Memory B cell (primary cell): ENCODE measurements at regions not wholly inside any gene's neighbourhood (a gene's known extent, or its start where the extent isn't known, plus 50 kb on each side); places are given as distances from the start of the nearest gene placed in this dataset.
A peak's percentile ranks its signal among the peaks of the same experiment; 100 is the strongest.
"Not testable (repeated sequence)": the region's sequence is repeated elsewhere in the genome, so short reads cannot be mapped to it uniquely, and the experiment has no call there.

ENCODE experiments used
- ATAC-seq: fragments of 150-1000 bp; cut with Tn5 transposase; 2 replicates; pipeline ENCODE4 v1.10.0; 2021; ENCODE audit warnings: low read depth, mild to moderate bottlenecking, moderate library complexity
- DNase-seq, 2 donors: peaks; one replicate each; pipeline ENCODE4 v3.0.0; 2022; ENCODE audit warnings: low spot score in 2 of 2
- H3K27ac Mint-ChIP-seq: one replicate; pipeline ENCODE4 v1.8.0; 2022; ENCODE audit warnings: mild to moderate bottlenecking, moderate library complexity, mixed read lengths
- H3K27me3 Mint-ChIP-seq: one replicate; pipeline ENCODE4 v1.8.0; 2022; ENCODE audit warnings: mixed read lengths
- H3K36me3 Mint-ChIP-seq: one replicate; pipeline ENCODE4 v1.8.0; 2022; ENCODE audit warnings: mild to moderate bottlenecking, mixed read lengths
- H3K4me1 Mint-ChIP-seq: one replicate; pipeline ENCODE4 v1.8.0; 2022; ENCODE audit warnings: mixed read lengths
- H3K4me3 Mint-ChIP-seq: one replicate; pipeline ENCODE4 v1.8.0; 2022; ENCODE audit warnings: mild to moderate bottlenecking, moderate library complexity, mixed read lengths
- H3K9me3 Mint-ChIP-seq: one replicate; pipeline ENCODE4 v1.8.0; 2022; ENCODE audit warnings: mixed read lengths

GRCh38 chr4:129292194-129292593, 196.2 kb downstream of the C4orf33 start:
- not testable (repeated sequence) for H3K4me3 Mint-ChIP-seq, H3K36me3 Mint-ChIP-seq, DNase-seq, H3K9me3 Mint-ChIP-seq, H3K27me3 Mint-ChIP-seq, ATAC-seq, H3K27ac Mint-ChIP-seq, H3K4me1 Mint-ChIP-seq

GRCh38 chr4:129314781-129315180, 218.8 kb downstream of the C4orf33 start:
- no peak overlapping the region for H3K27ac Mint-ChIP-seq
- DNase-seq: no peak
- ATAC-seq: no peak
- H3K4me1 Mint-ChIP-seq: no peaks in the 10 kb centered on the region
- no peaks in the 10 kb centered on the region for H3K27me3 Mint-ChIP-seq
- H3K9me3 Mint-ChIP-seq: peaks cover 2% of the 10 kb centered on the region
- H3K4me3 Mint-ChIP-seq: no peak overlapping the region
- no peaks in the 10 kb centered on the region for H3K36me3 Mint-ChIP-seq

- H3K27me3 Mint-ChIP-seq: peaks cover 6% of the 10 kb centered on the region
- no peak overlapping the region for H3K27ac Mint-ChIP-seq
- peaks cover 1% of the 10 kb centered on the region for H3K9me3 Mint-ChIP-seq
- DNase-seq (no peak), ATAC-seq (no peak)
- peaks cover 4% of the 10 kb centered on the region for H3K4me1 Mint-ChIP-seq
- H3K4me3 Mint-ChIP-seq: no peak overlapping the region
- no peaks in the 10 kb centered on the region for H3K36me3 Mint-ChIP-seq
Observed at GRCh38 chr4:129322920-129323319, 227.0 kb downstream of the C4orf33 start.

GRCh38 chr4:129323658-129324057, 227.7 kb downstream of the C4orf33 start:
- H3K4me1 Mint-ChIP-seq: peaks cover 4% of the 10 kb centered on the region
- H3K4me3 Mint-ChIP-seq: no peak overlapping the region
- H3K27me3 Mint-ChIP-seq: peaks cover 6% of the 10 kb centered on the region
- no peaks in the 10 kb centered on the region for H3K36me3 Mint-ChIP-seq
- ATAC-seq (no peak), DNase-seq (no peak)
- no peak overlapping the region for H3K27ac Mint-ChIP-seq
- peaks cover 1% of the 10 kb centered on the region for H3K9me3 Mint-ChIP-seq

GRCh38 chr4:129326571-129327460, 230.9 kb downstream of the C4orf33 start:
- Mint-ChIP-seq H3K4me1 (peaks cover 4% of the 10 kb centered on the region), H3K4me3 (no peak overlapping the region), H3K36me3 (no peaks in the 10 kb centered on the region), H3K9me3 (peaks cover 3% of the 10 kb centered on the region), H3K27me3 (peaks cover 4% of the 10 kb centered on the region), H3K27ac (peak overlapping the region; percentile 43)
- no peak for DNase-seq
- no peak for ATAC-seq

- peaks cover 4% of the 10 kb centered on the region for H3K4me1 Mint-ChIP-seq
Observed at GRCh38 chr4:129327637-129328036, 231.7 kb downstream of the C4orf33 start.

GRCh38 chr4:129328162-129328561, 232.2 kb downstream of the C4orf33 start:
- Mint-ChIP-seq H3K4me1 (peaks cover 4% of the 10 kb centered on the region), H3K27ac (no peak overlapping the region), H3K27me3 (peaks cover 4% of the 10 kb centered on the region), H3K9me3 (peaks cover 3% of the 10 kb centered on the region), H3K36me3 (no peaks in the 10 kb centered on the region), H3K4me3 (no peak overlapping the region)
- DNase-seq (no peak), ATAC-seq (no peak)

More at GRCh38 chr4:129327637-129328036, 231.7 kb downstream of the C4orf33 start:
- Mint-ChIP-seq H3K4me3 (no peak overlapping the region), H3K36me3 (no peaks in the 10 kb centered on the region), H3K9me3 (peaks cover 3% of the 10 kb centered on the region), H3K27me3 (peaks cover 4% of the 10 kb centered on the region), H3K27ac (no peak overlapping the region)
- peak; percentile 60 for ATAC-seq
- no peak for DNase-seq

GRCh38 chr4:129334136-129334535, 238.2 kb downstream of the C4orf33 start:
- ATAC-seq (no peak), DNase-seq (no peak)
- Mint-ChIP-seq H3K36me3 (no peaks in the 10 kb centered on the region), H3K27ac (no peak overlapping the region), H3K4me3 (no peak overlapping the region), H3K4me1 (no peaks in the 10 kb centered on the region), H3K9me3 (peaks cover 3% of the 10 kb centered on the region), H3K27me3 (peaks cover 5% of the 10 kb centered on the region)

GRCh38 chr4:129335276-129335675, 239.3 kb downstream of the C4orf33 start:
- H3K27ac Mint-ChIP-seq: no peak overlapping the region
- no peak for ATAC-seq
- H3K9me3 Mint-ChIP-seq: no peaks in the 10 kb centered on the region
- H3K4me1 Mint-ChIP-seq: no peaks in the 10 kb centered on the region
- H3K4me3 Mint-ChIP-seq: no peak overlapping the region
- DNase-seq: no peak
- H3K27me3 Mint-ChIP-seq: peaks cover 7% of the 10 kb centered on the region
- H3K36me3 Mint-ChIP-seq: no peaks in the 10 kb centered on the region

GRCh38 chr4:129335818-129336217, 239.9 kb downstream of the C4orf33 start:
- DNase-seq: no peak
- Mint-ChIP-seq H3K4me3 (no peak overlapping the region), H3K4me1 (no peaks in the 10 kb centered on the region), H3K9me3 (no peaks in the 10 kb centered on the region), H3K27me3 (peaks cover 7% of the 10 kb centered on the region), H3K36me3 (no peaks in the 10 kb centered on the region), H3K27ac (no peak overlapping the region)
- ATAC-seq: no peak

GRCh38 chr4:129336457-129337227, 240.7 kb downstream of the C4orf33 start:
- peaks cover 7% of the 10 kb centered on the region for H3K27me3 Mint-ChIP-seq

GRCh38 chr4:129337228-129337620, 241.3 kb downstream of the C4orf33 start:
- Mint-ChIP-seq H3K36me3 (no peaks in the 10 kb centered on the region), H3K4me1 (no peaks in the 10 kb centered on the region), H3K27me3 (peaks cover 7% of the 10 kb centered on the region), H3K4me3 (no peak overlapping the region), H3K9me3 (no peaks in the 10 kb centered on the region), H3K27ac (no peak overlapping the region)
- DNase-seq: no peak
- no peak for ATAC-seq

More at GRCh38 chr4:129336457-129337227, 240.7 kb downstream of the C4orf33 start:
- no peaks in the 10 kb centered on the region for H3K36me3 Mint-ChIP-seq
- no peaks in the 10 kb centered on the region for H3K9me3 Mint-ChIP-seq
- ATAC-seq (no peak), DNase-seq (no peak)
- H3K4me3 Mint-ChIP-seq: no peak overlapping the region
- no peaks in the 10 kb centered on the region for H3K4me1 Mint-ChIP-seq
- no peak overlapping the region for H3K27ac Mint-ChIP-seq

- ATAC-seq (no peak), DNase-seq (no peak)
- H3K27me3 Mint-ChIP-seq: peaks cover 7% of the 10 kb centered on the region
- no peaks in the 10 kb centered on the region for H3K36me3 Mint-ChIP-seq
- no peak overlapping the region for H3K27ac Mint-ChIP-seq
- no peak overlapping the region for H3K4me3 Mint-ChIP-seq
- no peaks in the 10 kb centered on the region for H3K4me1 Mint-ChIP-seq
- H3K9me3 Mint-ChIP-seq: peaks cover 2% of the 10 kb centered on the region
Observed at GRCh38 chr4:129342819-129343408, 247.0 kb downstream of the C4orf33 start.

- Mint-ChIP-seq H3K4me1 (no peaks in the 10 kb centered on the region), H3K4me3 (no peak overlapping the region), H3K27me3 (peaks cover 2% of the 10 kb centered on the region), H3K27ac (no peak overlapping the region), H3K9me3 (peaks cover 2% of the 10 kb centered on the region), H3K36me3 (no peaks in the 10 kb centered on the region)
- no peak for ATAC-seq
- DNase-seq: no peak
Observed at GRCh38 chr4:129344058-129344457, 248.1 kb downstream of the C4orf33 start.
